ENCODE measurements at regions not wholly inside any gene's neighbourhood (a gene's known extent, or its start where the extent isn't known, plus 50 kb on each side); places are given as distances from the start of the nearest gene placed in this dataset.

DNA sequence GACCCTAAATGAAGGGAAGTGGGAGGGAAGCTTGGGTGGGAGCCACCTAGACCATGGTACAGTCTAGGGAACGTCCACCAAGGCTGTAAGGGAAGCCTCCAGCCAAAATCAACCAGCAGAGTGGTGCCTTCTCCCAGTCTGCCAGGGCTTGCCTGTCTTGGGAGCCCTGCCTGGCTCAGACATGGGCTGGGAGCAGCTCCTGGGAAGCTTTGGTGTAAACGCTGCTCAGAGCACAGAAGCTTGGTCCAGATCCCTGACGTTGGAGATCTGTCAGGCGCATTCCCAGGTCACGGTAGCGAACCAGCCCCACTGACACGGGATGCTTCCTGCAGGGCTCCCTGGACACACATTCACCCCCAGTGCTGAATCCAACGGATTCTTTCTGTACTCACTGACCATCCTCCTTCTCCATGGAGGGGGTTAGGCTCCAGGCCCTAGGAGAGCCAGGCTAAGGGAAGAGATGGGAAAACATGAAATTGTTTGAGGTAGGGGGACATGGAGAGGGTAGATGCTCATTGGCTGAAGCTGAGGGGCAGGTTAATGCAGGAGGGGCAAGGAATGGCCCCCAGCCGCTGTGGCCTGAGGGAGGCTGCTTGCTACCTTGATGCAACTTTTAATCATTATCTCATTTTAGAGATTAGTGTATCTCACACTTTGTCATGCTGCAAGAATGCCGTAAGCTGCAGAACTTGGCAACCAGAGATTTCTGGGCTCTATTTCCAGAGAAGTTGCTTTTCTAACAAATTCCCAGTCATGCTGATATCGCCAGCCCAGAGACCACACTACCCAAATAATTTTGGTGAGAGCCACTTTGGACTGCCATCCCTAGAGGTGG is 195.8 kb downstream of the UQCRFS1 start:
- TF ChIP-seq, protein P1, sequence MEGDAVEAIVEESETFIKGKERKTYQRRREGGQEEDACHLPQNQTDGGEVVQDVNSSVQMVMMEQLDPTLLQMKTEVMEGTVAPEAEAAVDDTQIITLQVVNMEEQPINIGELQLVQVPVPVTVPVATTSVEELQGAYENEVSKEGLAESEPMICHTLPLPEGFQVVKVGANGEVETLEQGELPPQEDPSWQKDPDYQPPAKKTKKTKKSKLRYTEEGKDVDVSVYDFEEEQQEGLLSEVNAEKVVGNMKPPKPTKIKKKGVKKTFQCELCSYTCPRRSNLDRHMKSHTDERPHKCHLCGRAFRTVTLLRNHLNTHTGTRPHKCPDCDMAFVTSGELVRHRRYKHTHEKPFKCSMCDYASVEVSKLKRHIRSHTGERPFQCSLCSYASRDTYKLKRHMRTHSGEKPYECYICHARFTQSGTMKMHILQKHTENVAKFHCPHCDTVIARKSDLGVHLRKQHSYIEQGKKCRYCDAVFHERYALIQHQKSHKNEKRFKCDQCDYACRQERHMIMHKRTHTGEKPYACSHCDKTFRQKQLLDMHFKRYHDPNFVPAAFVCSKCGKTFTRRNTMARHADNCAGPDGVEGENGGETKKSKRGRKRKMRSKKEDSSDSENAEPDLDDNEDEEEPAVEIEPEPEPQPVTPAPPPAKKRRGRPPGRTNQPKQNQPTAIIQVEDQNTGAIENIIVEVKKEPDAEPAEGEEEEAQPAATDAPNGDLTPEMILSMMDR (IDR thresholded peaks at IDR 0.05; ENCODE audit: insufficient read depth, low read length): no peak
- TF ChIP-seq GABPA (IDR thresholded peaks at IDR 0.05; ENCODE audit: low read depth) (no peak), POLR2AphosphoS5 (IDR thresholded peaks at IDR 0.05; ENCODE audit: low read depth) (no peak)
